Neutrophil (primary cell): ENCODE measurements at regions not wholly inside any gene's neighbourhood (a gene's known extent, or its start where the extent isn't known, plus 50 kb on each side); places are given as distances from the start of the nearest gene placed in this dataset.

Experiments used
- H3K27ac ChIP-seq: fragments of 200-600 bp; sonication (generic); 2 replicates; pipeline ENCODE4 v1.5.1; 2016; ENCODE audit warnings: mild to moderate bottlenecking, moderate library complexity
- H3K27me3 ChIP-seq: fragments of 200-600 bp; sonication (generic); 2 replicates; pipeline ENCODE4 v1.6.0; 2016; ENCODE audit warnings: mild to moderate bottlenecking
- H3K36me3 ChIP-seq: fragments of 200-600 bp; sonication (generic); 2 replicates; pipeline ENCODE4 v1.5.1; 2017
- H3K4me1 ChIP-seq, 2 experiments: fragments of 200-600 bp in 1 of 2; sonication (generic) in 1 of 2; 1 replicate in 1 of 2; 2 replicates in 1 of 2; pipeline versions ENCODE4 v1.5.1 to v1.6.1; 2013 to 2016; ENCODE audit warnings: low read depth in 1 of 2, low read length in 1 of 2, mild to moderate bottlenecking in 1 of 2, moderate library complexity in 1 of 2; ENCODE audit not compliant: control insufficient read depth in 1 of 2, insufficient read depth in 1 of 2
- H3K4me3 ChIP-seq, 2 experiments: fragments of 200-600 bp in 1 of 2; sonication (generic) in 1 of 2; 1 replicate in 1 of 2; 2 replicates in 1 of 2; pipeline ENCODE4 v1.5.1; 2013 to 2016; ENCODE audit warnings: low read depth in 1 of 2, low read length in 1 of 2, mild to moderate bottlenecking in 1 of 2, moderate library complexity in 1 of 2
- H3K9me3 ChIP-seq: fragments of 200-600 bp; sonication (generic); 2 replicates; pipeline ENCODE4 v1.5.1; 2016
- CTCF ChIP-seq: fragments of 200-600 bp; sonication (generic); IDR thresholded peaks from 2 replicates; pipeline ENCODE4 v1.5.1; 2016; ENCODE audit warnings: antibody characterized with exemption

DNA sequence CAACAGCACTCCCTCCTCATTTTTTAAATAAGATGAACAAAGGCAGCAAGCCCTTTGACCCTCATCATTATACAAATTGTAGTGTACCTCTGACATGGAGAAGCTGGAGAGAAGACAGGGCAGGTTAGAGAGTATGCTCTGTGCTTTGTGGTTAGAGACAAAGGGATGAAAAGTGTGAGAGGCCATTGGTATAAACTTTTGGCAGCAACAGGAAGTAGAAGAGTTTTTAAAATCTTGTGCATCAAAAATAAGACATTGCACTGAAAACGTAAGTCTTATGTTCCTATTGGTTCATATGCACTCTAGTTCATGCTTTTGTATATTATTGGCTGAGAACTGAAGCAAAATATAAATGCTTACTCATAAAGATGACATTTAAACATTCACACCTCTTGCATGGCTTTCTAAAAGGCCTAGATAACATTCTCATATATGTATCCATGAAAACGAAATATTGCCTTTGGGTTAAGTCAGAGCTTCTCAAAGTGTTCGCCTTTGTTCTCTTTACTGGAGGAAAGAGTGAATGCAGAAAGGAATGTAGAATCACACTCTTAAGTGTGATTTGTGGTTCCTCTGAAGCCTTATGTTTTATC lies 158.0 kb downstream of the PALM2AKAP2 start:
- Histone ChIP-seq H3K36me3 (no peaks in the 10 kb centered on the region), H3K9me3 (no peaks in the 10 kb centered on the region), H3K4me3 (no peak overlapping the region), H3K27ac (no peak overlapping the region), H3K27me3 (no peaks in the 10 kb centered on the region), H3K4me1 (no peaks in the 10 kb centered on the region)
- no peak for TF ChIP-seq CTCF

DNA sequence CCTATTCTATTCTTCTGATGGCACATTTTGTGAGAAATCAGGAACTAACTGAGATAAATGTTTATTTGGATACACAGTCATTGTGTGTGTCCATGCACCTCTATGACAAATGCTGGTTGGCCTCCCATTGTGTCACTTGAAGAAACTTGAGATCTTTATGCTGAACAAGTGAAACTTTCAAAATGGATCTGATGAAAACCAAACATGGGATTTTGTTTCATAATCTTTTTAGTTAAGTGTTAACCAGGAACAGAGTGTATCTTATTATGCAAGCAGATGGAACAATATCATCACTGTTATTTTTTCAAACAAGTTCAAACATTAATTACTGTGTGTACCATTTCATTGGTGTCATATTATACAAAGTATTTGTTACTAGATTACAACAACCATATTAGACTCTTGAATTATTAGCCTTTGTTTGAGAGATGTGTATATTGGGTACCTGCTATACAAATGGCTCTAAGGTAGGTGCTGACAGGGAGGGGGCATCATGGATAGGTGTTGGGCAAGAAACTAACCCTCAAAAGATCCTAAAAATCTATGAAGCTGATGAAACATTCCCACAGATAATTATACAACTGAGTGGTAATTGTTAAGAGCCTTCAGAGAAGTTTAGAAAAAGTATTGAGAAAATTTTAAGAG lies 159.8 kb downstream of the PALM2AKAP2 start:
- Histone ChIP-seq H3K4me3 (no peak overlapping the region), H3K36me3 (no peaks in the 10 kb centered on the region), H3K27me3 (no peaks in the 10 kb centered on the region), H3K27ac (no peak overlapping the region), H3K4me1 (no peaks in the 10 kb centered on the region), H3K9me3 (no peaks in the 10 kb centered on the region)
- no peak for TF ChIP-seq CTCF

DNA sequence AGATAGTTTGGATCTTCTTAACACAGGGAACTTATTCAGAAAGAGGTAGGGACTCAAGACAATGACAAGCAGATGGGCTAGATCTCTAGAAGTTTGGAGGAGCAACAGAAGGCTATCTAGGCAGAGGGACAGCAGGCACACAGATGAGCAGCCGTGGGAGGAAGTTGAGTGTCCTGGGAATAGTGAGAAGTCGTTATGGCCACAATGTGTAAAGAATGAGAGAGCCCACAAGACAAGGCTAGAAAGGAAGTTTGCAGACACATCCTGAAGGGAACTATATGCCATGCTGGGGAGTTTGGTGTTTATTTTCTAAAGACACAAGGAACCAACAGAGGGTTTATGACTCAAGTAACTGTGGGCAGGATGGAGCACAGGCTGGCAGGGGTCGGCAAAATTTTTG lies 160.6 kb downstream of the PALM2AKAP2 start:
- TF ChIP-seq CTCF = no peak
- Histone ChIP-seq H3K27me3 (peaks cover 3% of the 10 kb centered on the region), H3K9me3 (no peaks in the 10 kb centered on the region), H3K36me3 (no peaks in the 10 kb centered on the region), H3K4me3 (no peak overlapping the region), H3K27ac (no peak overlapping the region), H3K4me1 (no peaks in the 10 kb centered on the region)

- H3K4me3 ChIP-seq = no peak overlapping the region
- peaks cover 5% of the 10 kb centered on the region for H3K27me3 ChIP-seq
- TF ChIP-seq CTCF = no peak
- H3K36me3 ChIP-seq = no peaks in the 10 kb centered on the region
- H3K9me3 ChIP-seq = no peaks in the 10 kb centered on the region
- no peak overlapping the region for H3K27ac ChIP-seq
- no peaks in the 10 kb centered on the region for H3K4me1 ChIP-seq
These were observed 161.8 kb downstream of the PALM2AKAP2 start for GRCh38 chr9:109941771-109942170.

DNA sequence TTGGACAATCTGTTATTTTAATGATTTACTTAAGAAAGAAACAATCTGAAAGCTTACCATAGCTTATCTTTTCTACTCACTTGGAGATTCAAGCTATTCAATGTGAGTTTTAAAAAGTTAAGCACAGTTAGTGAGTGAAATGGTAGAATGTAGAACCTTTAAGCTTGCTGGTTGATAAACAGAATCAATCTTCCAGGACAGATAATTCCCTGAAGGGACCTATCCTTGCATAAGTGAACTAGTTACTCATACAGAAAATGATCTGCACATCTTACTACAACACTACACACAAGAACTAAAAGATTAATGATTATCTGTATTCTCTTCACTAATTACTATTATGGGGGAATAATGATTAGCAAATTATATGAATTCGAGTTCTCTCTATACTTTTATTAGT lies 165.6 kb downstream of the PALM2AKAP2 start:
- Histone ChIP-seq H3K36me3 (no peaks in the 10 kb centered on the region), H3K27ac (no peak overlapping the region), H3K27me3 (peaks cover 15% of the 10 kb centered on the region), H3K4me3 (no peak overlapping the region), H3K9me3 (no peaks in the 10 kb centered on the region), H3K4me1 (no peaks in the 10 kb centered on the region)
- TF ChIP-seq CTCF = no peak
